CD4-positive, alpha-beta T cell treated with Interferon alpha-2 for 1 hour (primary cell): ENCODE measurements at regions not wholly inside any gene's neighbourhood (a gene's known extent, or its start where the extent isn't known, plus 50 kb on each side); places are given as distances from the start of the nearest gene placed in this dataset.

Source experiments
- DNase-seq, 2 donors: peaks; one replicate each; pipeline ENCODE4 v3.0.0-alpha.2; 2020 to 2022

DNA sequence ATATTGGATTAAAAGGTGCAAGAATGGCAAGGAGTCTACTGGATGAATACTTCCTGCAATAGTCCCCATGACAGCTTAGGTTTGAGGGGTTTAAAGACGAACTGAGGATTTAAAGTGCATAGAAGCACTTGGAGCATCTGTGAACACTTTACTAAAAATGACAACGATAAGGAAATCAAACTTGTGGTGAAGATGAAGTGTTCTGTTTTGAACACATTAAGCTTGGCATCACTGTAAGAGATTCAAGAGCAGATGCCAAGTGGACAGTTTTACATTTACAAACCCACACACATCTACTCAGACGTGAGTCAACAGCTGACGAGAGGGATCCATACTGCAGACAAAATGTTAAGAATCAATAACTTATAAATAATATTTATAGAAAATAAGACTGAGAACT, 918.7 kb downstream of the CDH11 start:
- no peak for DNase-seq

GRCh38 chr16:64202571-64202970, 919.3 kb downstream of the CDH11 start:
- no peak for DNase-seq

- DNase-seq: no peak
Observed at GRCh38 chr16:64196444-64196843, 925.4 kb downstream of the CDH11 start.

DNA sequence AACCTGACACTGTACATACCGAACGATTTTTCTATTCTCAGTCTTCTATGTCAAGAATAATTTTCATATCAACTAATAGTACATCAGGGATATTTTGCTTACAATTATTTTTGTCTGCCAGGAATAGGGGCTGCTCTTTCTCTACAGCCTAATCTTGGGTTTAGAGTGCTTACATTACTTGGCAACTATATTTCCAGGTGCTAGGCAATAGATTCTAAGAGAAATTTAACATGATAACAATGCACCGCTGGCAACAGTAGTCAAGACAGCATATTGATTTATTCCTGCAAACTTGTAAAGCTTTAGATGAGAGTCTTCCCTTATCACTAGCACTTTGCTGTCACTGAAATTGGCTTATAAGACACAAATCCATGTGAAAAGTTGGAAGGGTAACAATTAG, 935.9 kb downstream of the CDH11 start:
- DNase-seq: no peak

DNA sequence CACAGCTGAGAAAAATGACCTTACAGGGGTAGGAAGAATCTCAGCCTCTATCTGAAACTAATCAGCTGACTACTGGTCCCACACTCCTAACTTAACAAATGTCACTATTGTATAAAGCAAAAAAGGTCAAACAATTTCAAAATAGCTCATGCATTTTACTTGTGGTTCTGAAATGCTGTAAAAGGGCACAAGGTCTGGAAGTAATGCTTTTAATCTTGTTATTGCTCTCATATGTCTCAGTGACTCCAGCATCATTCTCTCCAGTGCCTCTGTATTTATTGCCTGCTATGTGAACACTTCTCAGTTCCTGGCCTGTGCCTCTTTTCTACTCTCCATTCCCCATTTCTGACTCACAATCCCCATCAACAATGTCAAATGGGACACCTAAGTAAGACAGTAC, 937.7 kb downstream of the CDH11 start:
- DNase-seq: no peak

GRCh38 chr16:64182985-64183384, 938.9 kb downstream of the CDH11 start:
- no peak for DNase-seq

DNA sequence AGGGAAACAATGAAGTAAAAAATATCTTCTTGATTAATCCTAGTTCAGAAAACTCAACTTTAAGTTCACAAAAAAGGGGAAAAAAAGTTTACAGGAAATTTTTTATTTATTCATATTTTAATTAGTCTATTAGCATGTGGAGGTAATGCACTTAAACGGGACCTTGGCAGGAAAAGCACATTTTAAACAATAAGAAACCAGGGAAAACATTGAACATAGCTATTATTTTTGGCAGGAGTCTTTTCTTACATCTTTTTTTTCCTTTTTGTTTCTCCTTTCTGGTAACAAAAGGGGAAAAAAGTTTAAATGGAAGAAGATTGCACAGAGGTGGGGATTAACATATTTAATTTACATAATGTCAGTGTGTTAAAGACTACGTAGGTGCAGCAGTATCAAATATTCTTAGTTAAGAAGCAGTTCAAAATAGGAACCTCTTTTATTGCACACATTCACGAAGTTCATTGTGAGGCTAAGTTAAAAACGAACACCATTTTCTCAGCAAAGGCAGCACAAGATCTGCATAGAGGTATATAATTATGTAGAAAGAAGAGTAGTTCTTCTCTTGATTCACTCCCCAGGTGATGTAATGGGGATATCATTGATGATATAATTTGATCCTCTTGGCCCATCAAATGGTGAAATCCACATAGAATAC, 940.5 kb downstream of the CDH11 start:
- no peak for DNase-seq

DNA sequence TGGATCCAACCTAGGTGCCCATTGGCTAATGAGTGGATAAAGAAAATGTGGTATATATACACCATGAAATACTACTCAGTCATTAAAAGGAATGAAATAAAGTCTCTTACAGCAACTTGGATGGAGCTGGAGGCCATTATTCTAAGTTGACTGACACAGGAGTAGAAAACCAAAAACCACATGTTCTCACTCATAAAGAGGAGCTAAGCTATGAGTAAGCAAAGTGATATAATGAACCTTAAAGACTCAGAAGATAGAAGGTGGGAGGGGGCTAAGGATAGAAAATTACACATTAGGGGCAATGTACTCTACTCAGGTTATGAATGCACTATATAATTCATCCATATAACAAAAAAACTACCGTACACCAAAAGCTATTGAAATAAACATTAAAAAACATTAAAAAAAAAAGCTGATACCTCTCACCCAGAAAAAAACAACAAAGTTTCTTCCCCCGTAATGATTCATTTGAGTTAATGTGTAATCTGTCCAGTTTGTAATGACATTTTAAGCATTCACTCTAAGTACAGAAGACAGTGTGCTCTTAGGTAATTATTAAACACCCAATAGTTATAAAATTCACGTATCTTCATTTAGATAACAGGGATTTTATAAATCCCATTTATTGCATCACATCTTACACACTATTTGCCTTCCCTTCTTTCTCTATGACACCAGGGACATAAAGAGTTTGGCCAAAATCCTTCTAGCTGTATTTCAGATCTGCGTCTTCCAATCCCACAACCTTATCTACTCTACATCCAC, 941.5 kb downstream of the CDH11 start:
- DNase-seq: no peak

DNA sequence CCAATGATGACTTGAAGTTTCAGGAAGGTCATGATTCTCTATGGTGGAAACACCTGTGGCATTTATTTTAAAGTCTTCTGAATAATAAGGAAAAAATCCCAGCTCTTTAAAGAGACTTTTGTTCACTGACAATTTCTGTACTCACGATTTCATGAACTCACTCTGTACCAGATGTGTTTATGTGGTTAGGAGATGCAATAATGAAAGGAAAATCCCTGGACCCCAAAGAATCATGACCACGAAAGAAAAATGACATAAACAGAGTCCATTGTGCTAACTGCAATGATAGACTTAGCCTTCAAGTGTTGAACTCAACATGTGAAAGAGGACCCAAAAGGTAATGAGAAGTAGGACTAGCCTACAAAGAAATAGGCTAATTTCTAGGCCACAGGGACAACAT, 947.5 kb downstream of the CDH11 start:
- DNase-seq: no peak

DNA sequence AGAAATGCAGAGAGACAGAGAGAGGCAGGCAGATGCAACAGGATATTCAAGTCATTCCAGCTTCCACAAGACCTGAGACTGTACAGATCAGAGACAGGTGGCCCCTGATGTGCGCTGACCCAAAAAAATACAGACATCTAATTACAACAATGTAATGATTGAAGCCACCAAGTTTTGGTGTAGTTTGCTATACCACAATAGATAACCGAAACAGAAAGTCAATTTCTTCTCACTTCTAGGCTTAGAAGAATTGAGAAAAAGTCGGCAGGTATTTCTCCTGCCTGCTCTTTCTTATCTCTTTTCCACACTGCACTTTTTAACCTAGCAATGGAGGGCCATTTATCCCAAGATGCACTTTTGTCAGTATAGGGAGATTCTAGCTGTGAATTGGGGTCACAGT, 949.2 kb downstream of the CDH11 start:
- no peak for DNase-seq

- no peak for DNase-seq
Observed at GRCh38 chr16:64172226-64172625, 949.6 kb downstream of the CDH11 start.

DNA sequence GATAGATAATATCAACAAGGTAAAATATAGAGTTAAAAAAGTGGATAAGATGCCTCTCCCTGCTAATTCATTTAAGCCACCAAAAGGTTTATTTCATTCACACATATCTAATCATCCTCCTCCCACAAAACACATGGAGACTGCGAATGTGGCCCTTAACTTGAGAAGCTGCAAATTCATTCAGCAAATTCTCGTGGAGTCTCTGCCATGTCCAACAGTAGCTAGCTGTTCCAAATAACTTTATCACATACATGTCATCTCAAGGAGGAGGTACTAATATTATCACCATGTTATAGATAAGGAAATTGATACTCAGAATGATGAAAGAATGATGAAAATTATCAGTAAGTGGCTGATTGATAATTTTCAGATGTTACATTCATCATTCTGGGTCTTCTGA, 950.2 kb downstream of the CDH11 start:
- DNase-seq: no peak

DNA sequence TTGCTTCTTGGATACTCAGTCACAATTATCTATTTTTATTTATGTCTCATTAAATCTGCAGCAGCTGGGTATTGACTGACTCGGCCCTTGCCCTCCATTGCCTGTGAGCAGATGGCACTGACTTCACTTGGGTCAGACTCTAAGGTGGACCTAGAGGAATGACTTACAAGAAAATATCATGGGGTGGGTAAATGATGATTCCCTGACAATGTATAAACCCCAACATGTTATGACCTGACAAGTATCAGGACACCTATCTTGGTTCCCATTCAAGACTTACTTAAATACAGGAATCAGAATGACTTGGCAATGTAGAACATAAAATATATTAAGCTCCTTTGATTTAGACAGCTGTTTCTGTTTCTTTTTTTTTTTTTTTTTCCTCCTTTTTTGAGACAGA, 953.5 kb downstream of the CDH11 start:
- DNase-seq: no peak

DNA sequence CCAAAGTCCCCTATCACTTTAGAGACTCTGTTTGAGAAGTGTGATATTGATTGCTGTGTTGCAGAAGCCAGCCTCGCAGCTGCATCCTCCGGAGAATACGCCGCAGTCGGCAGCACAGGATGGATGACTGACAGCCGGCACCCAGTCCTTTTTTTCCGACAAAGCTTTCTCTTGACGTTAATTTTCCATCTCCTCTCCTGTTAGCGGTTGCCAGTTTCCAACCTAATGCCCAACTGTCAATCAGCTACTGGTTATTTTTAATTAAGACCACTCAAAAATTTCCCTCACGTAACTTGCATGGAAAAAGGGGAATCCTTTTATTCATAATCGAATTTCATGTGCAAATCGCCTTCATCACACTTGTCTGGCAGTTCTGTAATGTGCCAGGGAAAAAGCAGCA, 953.9 kb downstream of the CDH11 start:
- no peak for DNase-seq

DNA sequence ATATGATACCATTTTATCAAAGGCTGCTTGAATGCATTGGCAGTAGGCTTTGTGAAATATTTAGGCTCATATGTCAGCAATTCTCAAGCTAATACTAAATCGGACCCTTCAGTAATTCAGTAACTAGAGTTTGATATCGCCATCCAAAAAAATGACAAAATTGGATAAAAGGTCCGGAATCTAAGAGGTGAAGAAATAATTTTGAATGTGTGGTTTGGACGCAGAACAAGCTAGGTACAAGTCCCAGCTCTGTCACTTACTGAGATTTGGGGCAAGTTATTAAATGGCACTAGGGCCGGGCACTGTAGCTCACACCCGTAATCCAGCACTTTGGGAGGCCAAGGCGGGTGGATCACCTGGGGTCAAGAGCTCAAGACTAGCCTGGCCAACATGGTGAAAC, 956.5 kb downstream of the CDH11 start:
- no peak for DNase-seq

- DNase-seq: no peak
Observed at GRCh38 chr16:64162613-64163375, 959.1 kb downstream of the CDH11 start.

GRCh38 chr16:64159976-64160375, 961.9 kb downstream of the CDH11 start:
- no peak for DNase-seq

GRCh38 chr16:64158941-64159588, 962.8 kb downstream of the CDH11 start:
- DNase-seq: no peak

GRCh38 chr16:64153718-64154117, 968.1 kb downstream of the CDH11 start:
- DNase-seq: no peak

DNA sequence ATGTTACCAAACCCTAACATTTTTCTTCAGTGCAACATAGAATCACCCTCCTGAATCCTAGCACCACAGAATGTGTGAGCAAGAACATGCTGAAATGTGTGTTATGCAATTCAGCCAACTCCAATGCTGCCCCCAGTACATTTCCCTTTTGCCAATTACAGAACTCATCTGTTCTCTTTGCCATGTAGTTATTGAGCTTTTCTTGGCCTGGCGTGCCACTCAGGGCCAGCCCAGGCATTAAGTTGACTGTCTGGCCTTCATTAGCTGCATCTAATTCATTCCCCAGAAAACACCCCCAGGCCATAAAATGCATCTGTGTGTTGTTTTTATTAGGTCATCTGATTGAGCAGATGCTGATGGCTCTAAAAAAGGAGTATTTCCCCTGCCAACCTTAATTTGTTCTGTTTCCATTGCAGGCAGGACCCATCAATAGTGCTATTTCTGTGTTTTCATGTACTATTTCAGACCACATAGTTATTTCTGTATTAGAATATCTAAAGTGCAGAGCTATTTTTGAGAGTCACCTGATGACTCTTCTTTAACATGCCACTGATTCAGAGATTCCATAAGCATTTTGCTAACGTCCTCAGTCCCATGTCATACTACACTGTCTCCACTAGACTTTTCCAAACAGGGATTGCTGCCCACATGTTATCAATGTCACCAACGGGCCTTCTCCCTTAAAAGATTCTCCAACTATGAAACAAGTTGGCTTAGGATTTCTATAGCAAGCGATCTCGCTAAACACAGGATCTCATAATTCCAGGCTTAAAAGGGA, 969.7 kb downstream of the CDH11 start:
- DNase-seq: no peak

- no peak for DNase-seq
Observed at GRCh38 chr16:64150193-64150592, 971.7 kb downstream of the CDH11 start.

DNA sequence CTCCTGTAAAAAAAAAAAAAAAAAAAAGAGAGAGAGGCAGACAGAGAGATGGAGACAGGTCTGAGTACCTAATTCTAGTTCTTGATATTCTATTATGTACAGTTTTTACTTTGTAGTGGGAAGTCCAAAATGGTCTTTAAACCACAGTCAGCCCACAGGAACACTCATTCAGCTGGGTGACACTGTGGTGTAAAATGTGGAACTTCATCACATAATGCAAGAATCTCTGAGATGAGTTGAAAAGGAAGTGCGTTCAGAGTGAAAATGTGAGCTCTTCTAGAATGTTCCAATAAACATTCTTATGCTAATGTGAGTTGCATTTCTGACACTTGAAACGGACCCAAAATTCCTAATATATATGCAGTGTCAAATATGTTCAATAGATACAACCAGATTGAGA, 972.1 kb downstream of the CDH11 start:
- no peak for DNase-seq

DNA sequence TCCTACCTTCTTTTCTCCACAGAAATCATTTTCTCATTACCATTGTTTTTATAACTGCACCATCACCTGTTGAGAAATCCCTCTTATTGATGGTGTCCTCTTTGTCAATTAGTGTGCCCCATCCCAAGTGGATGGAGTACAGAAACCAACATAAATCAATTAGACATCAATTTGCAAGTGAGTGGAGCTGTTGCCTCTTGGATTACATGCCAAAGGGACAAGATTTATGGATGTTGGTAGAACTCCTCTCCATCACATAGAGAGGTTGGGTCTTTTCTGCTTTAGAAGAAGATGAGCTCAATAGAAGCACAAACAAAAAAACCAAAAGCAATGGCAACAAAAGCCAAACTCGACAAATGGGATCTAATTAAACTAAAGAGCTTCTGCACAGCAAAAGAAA, 973.5 kb downstream of the CDH11 start:
- DNase-seq: no peak
